GM23338 (cell line): ENCODE measurements at regions not wholly inside any gene's neighbourhood (a gene's known extent, or its start where the extent isn't known, plus 50 kb on each side); places are given as distances from the start of the nearest gene placed in this dataset.

Source experiments
- CREB1 ChIP-seq: fragments of 250-450 bp; sonication (Bioruptor Pico); IDR thresholded peaks from 2 replicates; pipeline ENCODE4 v1.5.0; 2020; ENCODE audit warnings: low read depth, mild to moderate bottlenecking, moderate library complexity
- CTCF ChIP-seq, 2 experiments: fragments of 200-600 bp in 1 of 2; sonication (generic) in 1 of 2; conservative IDR thresholded peaks; 2 replicates each; pipeline versions ENCODE4 v1.5.1 to v1.6.1; 2016 to 2017; ENCODE audit warnings: antibody characterized with exemption in 2 of 2, low read depth in 2 of 2, mild to moderate bottlenecking in 2 of 2, moderate library complexity in 1 of 2
- NANOG ChIP-seq: IDR thresholded peaks from 2 replicates; pipeline ENCODE4 v1.6.1; 2016; ENCODE audit warnings: antibody characterized with exemption, borderline replicate concordance
- POLR2AphosphoS5 ChIP-seq: IDR thresholded peaks from 2 replicates; pipeline ENCODE4 v1.6.1; 2016; ENCODE audit warnings: antibody characterized with exemption, low read depth
- REST ChIP-seq: IDR thresholded peaks from one replicate; pipeline ENCODE4 v1.6.1; 2018; ENCODE audit warnings: antibody characterized with exemption; ENCODE audit not compliant: unreplicated experiment
- ZNF114 ChIP-seq: fragments of 250-450 bp; sonication (Bioruptor Pico); IDR thresholded peaks from 2 replicates; pipeline ENCODE4 v1.5.0; 2020; ENCODE audit warnings: mild to moderate bottlenecking, moderate library complexity

- TF ChIP-seq CTCF (conservative IDR thresholded peaks at IDR 0.05; ENCODE audit: low read depth in 2 of 2) (no peak), CREB1 (CRISPR knock-in tag) (no peak), REST (peak; percentile 54), NANOG (no peak), ZNF114 (no peak), POLR2AphosphoS5 (no peak)
Measured at GRCh38 chr14:95623195-95623594, 63.0 kb upstream of the TCL1B start.
